Gastroesophageal sphincter (tissue), 3 donors: ENCODE measurements at regions not wholly inside any gene's neighbourhood (a gene's known extent, or its start where the extent isn't known, plus 50 kb on each side); places are given as distances from the start of the nearest gene placed in this dataset.

Experiments
- CTCF ChIP-seq, 4 experiments: fragments of 200-600 bp in 2 of 4; fragments of 450-650 bp in 2 of 4; sonication (generic) in 1 of 4; IDR thresholded peaks; one replicate each; pipeline ENCODE4 v1.5.1; 2017 to 2019; ENCODE audit warnings: antibody characterized with exemption in 4 of 4, mild to moderate bottlenecking in 2 of 4, moderate library complexity in 2 of 4
- EP300 ChIP-seq: sonication (generic); formaldehyde crosslinking; IDR thresholded peaks from one replicate; pipeline ENCODE4 v1.6.1; 2017; ENCODE audit warnings: antibody characterized with exemption, mild to moderate bottlenecking
- POLR2A ChIP-seq, 2 donors: fragments of 450-650 bp; IDR thresholded peaks; one replicate each; pipeline ENCODE4 v1.6.1; 2017; ENCODE audit warnings: antibody characterized with exemption in 2 of 2, mild to moderate bottlenecking in 2 of 2, moderate library complexity in 1 of 2
- POLR2AphosphoS5 ChIP-seq: sonication (generic); formaldehyde crosslinking; IDR thresholded peaks from one replicate; pipeline ENCODE4 v1.6.1; 2017; ENCODE audit warnings: antibody characterized with exemption

DNA sequence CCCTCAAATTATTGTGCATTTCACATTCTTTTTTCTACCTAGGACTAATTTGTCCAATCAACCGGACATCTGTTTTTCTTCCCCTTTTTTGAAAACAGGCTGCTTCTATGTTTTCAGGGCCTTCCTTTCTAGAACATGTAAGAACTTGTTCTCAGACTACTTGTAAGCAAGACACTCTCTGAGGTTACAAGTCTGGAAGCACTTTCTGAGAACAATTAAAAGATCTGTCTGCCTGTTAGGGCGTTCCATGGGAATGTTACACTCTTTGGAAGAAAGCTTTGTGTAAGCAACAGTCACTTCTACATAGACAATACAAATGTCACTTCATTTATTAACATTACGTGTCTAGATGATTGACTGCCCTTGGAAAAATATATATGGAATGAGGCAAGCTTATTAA, 50.9 kb upstream of the HSPB3 start:
- TF ChIP-seq CTCF (IDR thresholded peaks at IDR 0.05) (no peak), POLR2AphosphoS5 (no peak), POLR2A (IDR thresholded peaks at IDR 0.05) (no peak), EP300 (no peak)
